ENCODE measurements at regions not wholly inside any gene's neighbourhood (a gene's known extent, or its start where the extent isn't known, plus 50 kb on each side); places are given as distances from the start of the nearest gene placed in this dataset.

DNA sequence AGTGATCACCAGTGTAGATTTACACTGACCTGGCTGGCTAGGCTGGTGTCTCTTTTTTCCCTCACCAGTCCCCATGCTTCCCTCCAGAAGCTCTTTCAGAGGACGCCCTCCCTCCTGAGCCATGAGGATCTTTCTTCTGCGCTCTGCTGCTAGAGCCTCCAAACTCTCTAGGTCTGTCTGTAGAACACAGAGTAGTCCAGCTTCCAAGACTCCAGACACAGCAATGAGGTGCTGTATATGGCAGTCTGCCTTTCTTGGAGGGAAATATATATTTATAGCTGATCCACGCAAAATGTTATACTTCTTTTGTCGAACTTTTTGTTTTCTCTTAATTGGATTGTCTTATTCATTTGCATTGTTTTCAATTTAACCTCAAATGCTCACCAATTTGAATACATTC lies 1121.8 kb downstream of the ROBO2 start:
- no peak for DNase-seq

DNA sequence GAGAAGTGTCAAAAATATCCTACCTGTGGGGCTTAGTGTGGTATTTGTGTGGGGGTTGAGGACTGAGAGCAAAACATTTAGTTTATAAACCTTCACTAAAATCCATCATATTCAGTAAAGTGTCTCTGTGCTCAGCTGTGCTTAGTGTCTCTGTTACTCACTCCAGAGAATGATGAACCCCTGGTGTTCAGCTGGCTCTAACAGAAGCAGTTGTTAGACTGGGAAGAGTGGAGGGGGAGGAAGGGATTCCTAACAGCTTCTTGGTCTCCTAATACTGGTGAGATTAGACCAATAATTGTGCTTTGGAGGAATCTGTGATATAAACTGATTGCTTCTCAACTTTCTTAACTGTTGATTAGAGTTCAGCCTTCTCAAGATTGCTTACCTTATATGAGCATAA lies 1123.5 kb downstream of the ROBO2 start:
- DNase-seq = no peak

DNA sequence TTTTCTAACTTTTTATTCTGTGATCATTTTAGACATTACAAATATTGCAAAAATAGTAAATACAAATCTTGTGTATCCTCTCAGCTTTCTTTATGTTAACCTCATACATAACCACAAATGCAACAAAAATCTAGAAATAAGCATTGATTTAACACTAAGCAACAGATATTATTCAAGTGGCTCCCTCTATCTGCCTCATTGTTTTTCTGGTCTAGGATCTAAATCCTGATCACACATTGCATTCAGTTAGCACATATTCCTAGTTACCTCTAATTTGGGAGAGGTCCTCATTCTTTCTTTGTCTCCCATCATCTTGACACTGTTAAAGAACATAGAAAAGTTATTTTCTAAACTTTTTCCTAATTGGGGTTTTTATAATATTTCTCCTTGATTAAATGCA lies 1126.0 kb downstream of the ROBO2 start:
- peak; percentile 4 for DNase-seq

DNA sequence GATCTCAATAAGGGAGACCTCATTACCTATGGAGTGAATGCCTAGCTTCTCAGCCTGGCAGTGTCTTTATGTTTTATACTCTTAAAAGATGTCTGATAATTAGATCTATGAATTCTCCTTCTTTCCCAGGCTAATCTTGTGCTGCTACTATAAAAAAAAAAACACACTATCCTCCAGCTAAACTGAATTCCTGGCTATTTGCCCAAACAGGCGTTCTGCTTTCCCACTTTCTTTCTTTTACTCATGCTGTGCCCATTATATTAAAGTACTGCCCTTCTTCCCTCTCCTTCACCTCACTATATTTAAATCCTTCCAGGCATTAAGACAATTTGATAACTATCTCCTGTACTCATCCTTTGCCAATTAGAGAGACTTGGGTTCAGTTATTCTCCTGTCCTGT lies 1134.9 kb downstream of the ROBO2 start:
- DNase-seq = no peak

DNA sequence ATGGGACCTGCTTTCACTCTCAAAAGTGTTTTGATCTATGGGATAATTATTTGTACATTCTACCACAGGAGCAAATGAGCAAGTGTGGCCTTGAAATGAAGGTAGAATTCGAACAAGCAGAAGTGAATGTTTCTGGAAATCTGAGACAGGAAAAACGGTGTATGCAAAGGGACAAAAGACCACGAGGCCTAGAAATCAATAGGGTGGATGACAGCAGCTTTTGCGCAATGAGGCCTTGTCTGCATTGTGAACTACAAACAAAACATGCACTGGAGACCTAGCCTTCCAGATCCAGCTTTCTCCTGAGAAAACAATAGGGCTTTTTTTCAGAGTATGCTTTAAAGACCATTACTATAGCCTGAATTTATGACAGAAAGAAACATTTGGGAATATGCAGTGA lies 1137.0 kb downstream of the ROBO2 start:
- DNase-seq = no peak

DNA sequence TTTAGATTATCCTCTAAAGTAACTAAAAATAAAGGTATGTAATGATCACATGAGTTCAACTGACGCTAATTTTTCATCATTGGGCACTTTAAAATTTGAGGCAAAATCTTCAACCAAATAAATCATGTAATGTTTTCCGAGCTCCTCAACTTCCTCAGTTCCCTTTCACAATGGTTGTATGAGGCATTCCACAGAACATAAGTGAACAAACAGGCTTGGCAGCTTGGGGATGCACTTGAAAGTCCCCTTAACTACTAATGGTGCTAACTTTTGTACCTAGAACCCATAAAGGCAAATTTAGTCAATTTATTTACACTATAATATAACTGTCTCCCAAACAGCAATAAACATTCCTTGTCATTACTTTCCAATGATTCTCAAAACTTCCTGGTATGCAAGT lies 1137.9 kb downstream of the ROBO2 start:
- no peak for DNase-seq

DNA sequence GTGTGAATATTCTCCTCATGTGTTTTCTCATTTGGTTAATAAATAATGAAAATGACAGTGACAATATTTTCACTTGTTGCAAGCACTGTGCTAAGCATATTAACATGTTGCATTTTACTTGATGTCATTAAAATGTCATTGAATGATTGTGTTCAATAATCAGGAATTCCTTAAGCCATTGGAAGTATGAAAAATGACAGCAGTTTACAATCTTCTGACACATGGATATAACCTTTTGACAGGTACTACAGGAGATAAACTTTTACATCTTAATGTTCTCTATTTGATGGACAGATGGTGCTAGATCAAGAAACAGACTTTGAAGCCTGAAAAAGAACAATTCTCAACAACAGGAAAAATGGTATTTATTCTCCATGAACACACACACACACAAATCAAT lies 1138.3 kb downstream of the ROBO2 start:
- no peak for DNase-seq

DNA sequence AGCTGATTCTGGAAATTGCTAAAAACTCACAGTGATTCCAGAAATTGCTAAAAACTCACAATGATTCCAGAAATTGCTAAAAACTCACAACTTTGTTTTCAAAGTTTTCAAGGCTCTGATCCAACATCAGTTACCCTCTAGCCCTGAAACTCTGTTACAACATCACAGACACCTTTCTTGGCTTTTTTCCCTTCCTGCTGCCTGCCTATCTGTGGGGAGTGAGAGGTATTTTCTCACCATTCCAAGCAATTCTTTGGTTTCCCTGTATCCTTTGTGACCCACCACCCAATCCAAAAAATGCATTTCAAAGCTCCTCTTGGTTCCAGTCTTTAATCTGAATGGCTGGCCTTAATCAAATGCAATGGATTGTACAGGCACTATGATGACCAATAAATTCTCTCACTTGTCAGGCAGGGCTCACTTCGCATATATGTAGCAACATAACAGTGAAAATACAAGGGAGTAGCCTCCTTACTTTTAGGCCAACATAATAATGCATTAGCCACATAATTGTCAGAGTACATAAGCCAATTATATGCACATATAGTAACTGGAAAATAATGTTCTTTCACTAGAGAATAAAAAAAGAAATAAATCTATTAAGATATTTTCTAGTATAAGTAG lies 1139.0 kb downstream of the ROBO2 start:
- DNase-seq = no peak

DNA sequence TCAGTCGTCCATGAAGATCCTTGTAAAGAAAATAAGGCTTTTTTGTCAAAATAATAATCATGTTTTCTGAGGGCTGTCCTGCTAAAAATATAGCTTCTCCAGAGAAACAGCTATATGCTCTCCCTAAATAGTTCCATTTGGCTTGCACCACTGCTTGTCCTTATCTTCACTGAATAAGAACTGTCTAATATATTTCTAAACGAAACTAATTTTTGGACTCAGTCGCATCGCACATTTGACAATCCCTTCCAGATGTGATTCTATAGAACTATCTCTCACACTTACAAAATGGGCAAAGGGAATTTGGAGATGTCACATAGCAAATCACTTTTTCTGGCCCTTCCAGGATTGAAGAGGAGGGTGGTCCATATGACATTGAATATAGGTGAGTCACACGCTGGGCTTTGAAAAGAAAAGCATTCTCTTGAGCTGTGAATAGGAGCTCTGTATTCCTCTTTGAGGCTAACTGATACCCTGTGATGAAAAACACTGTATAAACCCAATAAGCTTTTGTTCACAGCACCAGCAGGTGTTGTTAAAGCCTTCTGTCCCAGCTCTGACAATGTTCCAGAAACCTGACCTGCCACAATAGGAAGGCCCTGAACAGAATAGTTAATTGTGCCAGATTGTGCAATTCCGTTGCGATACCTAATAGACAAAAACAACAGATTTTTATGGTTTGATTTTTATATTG lies 1144.2 kb downstream of the ROBO2 start:
- DNase-seq = no peak

DNA sequence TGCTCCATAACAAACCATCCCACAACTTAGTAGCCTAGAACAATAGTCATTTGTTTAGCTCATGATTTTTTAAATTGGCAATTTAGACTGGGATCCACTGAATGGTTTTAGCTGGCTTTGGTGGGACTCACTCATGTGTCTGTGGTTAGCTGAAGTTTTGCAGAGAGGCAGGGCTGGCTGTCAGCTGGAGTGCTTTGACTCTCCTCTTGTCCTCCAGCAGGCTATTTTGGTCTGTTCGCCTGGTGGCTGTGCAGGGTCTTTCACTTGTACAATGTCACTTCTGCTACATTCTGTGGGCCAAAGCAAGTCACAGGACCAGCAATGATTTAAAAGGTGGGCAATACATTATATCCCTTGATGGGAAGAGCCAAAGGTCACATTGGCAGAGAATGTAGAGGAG lies 1146.5 kb downstream of the ROBO2 start:
- DNase-seq = no peak

DNA sequence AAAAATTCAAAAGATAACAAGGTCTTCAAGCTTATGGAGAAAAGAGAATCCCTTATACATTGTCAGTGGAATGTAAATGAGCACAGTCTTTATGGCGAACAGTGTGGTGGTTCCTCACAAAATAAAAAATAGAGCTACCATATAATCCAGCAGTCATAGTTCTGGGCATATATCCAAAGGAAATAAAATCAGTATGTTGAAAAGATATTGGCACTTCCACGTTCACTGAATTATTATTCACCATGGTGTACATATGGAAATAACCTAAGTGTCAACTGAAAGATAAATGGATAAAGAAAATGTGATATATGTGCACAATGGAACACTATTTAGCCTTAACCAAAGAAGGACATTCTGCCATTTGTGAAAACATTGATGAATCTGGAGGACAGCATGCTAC lies 1161.2 kb downstream of the ROBO2 start:
- no peak for DNase-seq

DNA sequence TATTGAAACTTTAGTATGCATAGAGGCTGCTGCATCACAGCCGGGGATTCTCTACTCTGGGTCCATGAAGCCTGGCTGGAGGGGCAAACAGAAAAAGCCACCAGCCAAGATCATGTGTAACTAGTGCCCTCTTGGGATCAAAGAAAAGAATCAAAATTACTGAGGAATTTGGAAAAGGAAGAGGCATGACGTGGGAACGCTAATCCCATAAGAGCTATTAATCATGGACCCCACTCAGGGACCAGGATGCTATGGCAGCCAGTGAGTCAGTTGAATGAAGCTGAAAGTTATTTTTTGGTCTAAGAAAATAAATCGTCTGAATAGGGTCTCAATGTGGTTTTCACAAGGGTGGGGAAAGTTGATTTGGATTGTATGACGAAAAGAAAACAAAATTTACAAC lies 1165.1 kb downstream of the ROBO2 start:
- peak; percentile 44 for DNase-seq

DNA sequence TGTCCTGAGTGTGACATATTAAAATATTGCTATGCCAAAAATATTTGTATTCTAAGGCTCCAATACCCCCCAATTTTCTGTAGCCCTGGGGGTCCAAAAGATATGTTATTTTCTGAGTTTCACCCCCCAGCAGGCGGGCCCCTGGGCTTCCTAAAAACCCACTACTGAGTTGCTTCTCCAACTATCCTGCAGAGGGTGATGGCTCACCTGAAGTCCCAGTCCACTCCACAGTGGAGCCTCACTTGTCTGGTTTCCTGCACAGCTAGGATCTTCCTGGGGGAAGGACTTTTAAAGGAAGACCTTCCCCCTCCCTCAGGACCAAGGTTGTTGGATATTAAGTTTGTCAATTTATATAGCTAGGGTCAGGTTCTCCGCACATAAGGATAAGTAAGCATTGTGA lies 1181.4 kb downstream of the ROBO2 start:
- no peak for DNase-seq

DNA sequence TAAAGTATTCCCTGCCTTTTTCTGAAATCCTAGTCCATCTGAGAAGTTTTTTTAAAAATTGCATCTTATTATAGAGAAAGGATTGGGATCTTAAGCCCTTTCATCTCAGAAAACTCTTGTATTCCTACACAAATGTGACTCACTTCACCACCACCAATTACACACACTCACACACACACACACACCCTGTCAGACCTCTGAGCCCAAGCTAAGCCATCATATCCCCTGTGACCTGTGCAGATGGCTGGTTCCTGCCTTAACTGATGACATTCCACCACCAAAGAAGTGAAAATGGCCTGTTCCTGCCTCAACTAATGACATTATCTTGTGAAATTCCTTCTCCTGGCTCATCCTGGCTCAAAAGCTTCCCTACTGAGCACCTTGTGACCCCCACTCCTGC lies 1181.9 kb downstream of the ROBO2 start:
- DNase-seq = no peak

DNA sequence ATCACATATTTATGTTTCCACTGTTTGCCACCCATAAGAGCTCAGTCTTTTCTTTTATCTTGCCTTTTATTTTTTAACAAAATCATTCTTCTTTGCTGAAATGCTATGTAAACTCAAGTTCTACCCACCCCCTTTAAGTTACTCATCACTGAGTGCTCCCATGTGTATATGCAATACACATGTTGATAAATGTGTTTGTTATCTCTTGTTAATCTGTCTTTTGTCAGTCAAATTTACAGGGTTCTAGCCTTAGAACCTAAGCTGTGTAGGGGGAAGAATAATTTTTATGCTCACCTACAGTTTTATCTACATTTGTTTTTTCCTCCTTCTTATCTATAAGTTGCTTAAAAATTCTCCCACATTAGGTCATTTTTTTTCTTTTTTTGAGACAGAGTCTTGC lies 1195.9 kb downstream of the ROBO2 start:
- no peak for DNase-seq

DNA sequence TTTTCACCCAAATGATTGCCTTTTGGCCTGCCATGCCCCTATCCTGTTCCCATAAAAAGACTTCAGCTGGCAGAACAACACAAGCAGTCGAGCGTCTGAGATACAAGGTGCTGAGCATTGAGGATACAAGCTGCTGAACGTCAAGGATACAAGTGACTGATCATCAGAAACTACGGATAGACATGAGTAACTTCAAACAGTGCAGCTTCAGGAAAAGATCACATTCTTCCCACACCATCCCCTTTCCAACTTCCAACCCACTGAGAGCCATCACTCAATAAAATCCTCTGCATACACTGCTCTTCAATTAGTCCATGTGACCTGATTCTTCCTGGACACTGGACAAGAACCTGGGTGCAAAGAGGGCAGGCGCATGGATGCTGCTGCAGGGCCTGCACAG lies 1198.9 kb downstream of the ROBO2 start:
- DNase-seq = no peak

DNA sequence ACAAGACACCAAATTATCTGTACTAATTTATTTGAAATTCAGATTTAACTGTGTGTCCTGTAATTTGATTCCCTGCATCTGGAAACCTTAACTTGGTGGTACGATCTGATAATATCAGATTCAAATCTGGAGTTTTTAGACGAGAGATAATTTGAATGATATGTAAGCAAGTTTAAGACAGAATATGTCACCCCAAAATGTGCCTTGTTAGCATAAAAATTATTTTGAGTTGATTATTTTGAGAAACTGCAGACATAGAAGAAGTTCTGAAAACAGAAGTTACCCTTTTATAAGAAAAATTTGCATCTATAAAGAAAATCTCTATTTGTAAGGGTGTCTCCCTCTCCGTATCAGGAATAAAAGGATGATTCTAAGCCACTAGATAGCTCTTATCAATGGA lies 1202.8 kb downstream of the ROBO2 start:
- no peak for DNase-seq

DNA sequence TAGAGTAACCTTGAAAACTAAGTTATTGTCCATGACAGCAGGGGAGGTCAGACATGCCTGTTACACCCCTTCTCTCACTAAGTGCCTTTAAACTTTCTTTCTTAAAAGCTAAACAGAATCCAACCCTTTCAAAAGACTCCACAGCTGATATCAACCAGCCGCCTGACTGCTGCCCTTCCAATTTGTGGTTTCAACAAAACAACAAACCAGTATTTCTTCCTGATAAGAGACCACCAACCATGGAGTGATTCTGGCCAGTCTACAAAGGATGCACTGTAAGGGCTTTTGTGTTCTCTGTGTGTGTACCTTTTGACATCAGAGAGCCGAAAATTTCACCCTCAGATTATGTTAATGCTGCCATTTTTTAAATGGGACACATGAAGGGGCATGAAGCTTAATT lies 1204.2 kb downstream of the ROBO2 start:
- no peak for DNase-seq

DNA sequence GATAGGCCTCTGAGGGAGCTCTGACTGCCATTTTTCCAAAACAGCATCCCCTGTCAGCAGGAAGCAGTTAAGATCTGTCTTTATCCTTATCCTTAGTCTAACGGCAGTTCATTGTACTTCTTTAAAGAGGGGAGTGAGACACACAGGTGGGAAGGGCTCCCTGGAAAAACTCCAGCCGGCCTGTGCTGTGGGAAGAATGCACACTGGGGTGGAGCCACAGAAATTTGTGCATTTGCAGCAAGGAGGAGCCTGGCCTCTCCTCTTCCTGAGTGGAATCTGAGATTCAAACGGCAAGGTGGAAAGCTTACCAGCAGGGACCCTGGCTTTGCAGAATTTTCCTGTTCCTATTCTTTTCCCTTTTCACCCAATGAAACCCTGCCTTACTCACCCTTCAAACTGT lies 1209.4 kb downstream of the ROBO2 start:
- no peak for DNase-seq

DNA sequence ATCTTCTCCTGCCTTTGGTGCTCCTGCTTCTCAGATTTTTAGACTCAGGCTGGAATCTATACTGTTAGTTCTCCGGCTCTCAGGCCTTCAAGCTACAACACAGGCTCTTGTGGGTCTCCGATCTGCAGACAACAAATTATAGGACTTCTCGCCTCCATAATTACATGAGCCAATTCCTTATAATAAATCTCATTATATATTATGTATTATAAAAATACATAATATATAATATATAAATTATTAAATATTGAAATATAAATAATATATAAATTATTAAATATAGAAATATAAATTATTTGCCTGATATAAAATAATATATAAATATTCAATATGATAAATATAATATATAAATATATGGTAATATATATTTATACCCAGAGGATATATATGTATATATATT lies 1214.0 kb downstream of the ROBO2 start:
- DNase-seq = no peak

DNA sequence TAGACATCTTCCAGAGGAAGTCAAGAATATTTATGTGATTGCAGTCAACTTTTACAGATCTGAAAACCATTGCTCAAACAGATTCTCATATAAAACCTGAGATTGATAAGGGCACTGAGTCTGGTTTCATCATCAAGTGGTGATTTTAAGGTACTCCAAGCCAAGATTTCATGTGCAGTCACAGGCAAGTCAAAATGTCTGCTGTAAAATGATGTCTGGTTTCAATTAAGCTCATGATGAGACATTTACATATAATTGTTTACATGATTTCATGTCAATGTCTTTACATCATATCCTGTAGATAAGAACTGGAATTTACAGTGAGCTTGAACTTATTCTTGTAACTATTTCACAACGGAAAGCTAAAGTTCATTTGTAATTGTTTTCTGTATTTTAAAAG lies 1215.5 kb downstream of the ROBO2 start:
- no peak for DNase-seq

DNA sequence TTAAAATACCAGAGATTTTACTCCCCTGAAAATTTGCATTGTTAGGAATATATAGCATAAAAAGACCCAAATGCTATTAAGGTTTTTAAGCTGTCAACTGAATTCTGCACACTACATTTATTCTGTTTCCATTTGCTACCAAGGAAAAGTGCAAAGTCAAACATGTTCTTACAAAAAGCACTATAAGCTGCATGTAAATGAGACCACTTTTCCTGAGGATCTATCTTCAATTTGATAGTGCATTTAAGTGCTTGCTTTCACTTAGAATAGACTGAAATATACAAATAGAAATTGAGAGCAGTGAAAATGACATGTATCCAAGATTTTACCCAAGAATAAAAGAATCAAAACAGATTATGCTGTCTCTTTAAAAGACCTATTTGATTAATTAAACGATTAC lies 1216.2 kb downstream of the ROBO2 start:
- no peak for DNase-seq

DNA sequence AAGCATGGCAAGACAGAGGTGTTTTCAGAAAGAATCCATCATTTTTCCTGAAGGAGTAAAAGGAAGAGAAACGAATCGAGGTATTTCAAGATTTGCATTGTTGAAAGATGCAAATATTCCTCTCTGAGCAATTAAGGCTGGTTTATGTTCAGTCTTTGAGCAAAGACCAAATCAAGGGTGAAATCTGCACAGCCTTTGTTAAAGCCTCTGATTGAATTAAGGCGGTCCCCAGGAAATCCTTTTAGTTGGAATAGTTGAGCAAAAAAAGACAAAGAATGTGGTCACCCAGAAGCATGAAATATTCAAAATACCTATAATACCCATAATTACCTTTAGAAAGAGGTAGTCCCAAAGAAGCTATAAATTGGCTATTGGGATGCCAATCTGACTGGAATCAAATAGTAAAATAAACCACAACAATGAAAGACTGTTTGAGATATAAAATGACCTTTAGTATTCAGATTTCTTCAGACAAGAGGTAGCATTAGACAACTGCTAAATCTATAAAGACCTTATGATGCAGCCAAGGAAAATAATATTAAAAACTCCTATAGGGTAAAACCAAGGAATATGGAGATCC lies 1218.1 kb downstream of the ROBO2 start:
- DNase-seq = no peak

DNA sequence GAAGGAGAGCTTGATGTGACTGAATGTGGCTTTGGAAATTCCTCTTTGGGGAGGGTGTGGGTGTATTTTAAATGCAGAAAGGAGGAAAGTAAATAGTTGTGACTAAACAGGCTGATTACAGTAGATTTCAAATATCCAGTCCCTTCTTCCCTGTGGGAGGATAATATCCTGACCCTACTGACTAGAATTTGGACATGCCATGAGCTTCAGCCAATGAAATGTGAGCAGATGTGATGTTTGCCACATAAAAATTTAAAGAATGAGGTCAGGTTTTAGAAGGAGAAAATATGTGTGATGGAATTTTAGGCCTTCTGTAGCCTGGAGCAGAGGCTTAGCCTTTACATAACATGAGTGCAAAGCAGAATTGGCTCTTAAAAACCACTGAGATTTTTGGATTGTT lies 1218.9 kb downstream of the ROBO2 start:
- DNase-seq = no peak

DNA sequence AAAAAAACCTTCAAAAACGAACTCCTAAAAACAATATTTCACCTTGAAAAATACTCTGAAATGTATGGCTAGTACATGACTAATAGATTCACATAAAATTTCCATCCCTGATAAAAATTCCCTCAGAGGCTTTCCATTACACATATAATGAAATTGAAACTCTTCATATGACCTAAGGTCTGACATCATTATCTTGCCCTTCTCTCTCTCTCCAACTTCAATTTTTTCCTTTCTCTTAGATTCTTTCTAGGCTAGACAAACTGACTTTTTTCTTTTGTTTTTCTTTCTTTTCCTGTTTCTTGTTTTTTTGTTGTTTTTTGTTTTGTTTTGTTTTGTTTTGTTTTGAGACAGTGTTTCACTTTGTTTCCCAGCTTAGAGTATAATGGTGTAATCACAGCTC lies 1220.5 kb downstream of the ROBO2 start:
- no peak for DNase-seq

Data from NCI-H524 treated with DMSO at 0.1 percent for 48 hours (cell line).